DMS53 (cell line): ENCODE measurements at regions not wholly inside any gene's neighbourhood (a gene's known extent, or its start where the extent isn't known, plus 50 kb on each side); places are given as distances from the start of the nearest gene placed in this dataset.
A peak's percentile ranks its signal among the peaks of the same experiment; 100 is the strongest.

ENCODE experiments used
- DNase-seq: peaks from one replicate; lab custom pipeline; 2025; lab: John Stamatoyannopoulos, UW

- DNase-seq, result no peak
Measured at GRCh38 chr5:128591598-128592455, 53.8 kb upstream of the FBN2 start.

- DNase-seq, result no peak
Measured at GRCh38 chr5:128596071-128596470, 58.0 kb upstream of the FBN2 start.

GRCh38 chr5:128597156-128597555 lies 59.1 kb upstream of the FBN2 start:
- DNase-seq, result no peak

GRCh38 chr5:128613128-128613527 lies 75.1 kb upstream of the FBN2 start:
- DNase-seq, result no peak

GRCh38 chr5:128613766-128614165 lies 75.7 kb upstream of the FBN2 start:
- DNase-seq, result no peak

GRCh38 chr5:128615578-128615977 lies 77.5 kb upstream of the FBN2 start:
- no peak for DNase-seq

GRCh38 chr5:128626536-128627090 lies 88.6 kb upstream of the FBN2 start:
- DNase-seq, result no peak

GRCh38 chr5:128627939-128628338 lies 89.9 kb upstream of the FBN2 start:
- DNase-seq, result no peak

- DNase-seq, result no peak
Measured at GRCh38 chr5:128629157-128629556, 91.1 kb upstream of the FBN2 start.

GRCh38 chr5:128630121-128630520 lies 92.1 kb upstream of the FBN2 start:
- no peak for DNase-seq

GRCh38 chr5:128631771-128632170 lies 93.7 kb upstream of the FBN2 start:
- DNase-seq, result no peak

- peak; percentile 42 for DNase-seq
Measured at GRCh38 chr5:128632264-128632663, 94.2 kb upstream of the FBN2 start.

GRCh38 chr5:128633901-128634300 lies 95.9 kb upstream of the FBN2 start:
- no peak for DNase-seq

- no peak for DNase-seq
Measured at GRCh38 chr5:128635379-128635778, 97.3 kb upstream of the FBN2 start.

- no peak for DNase-seq
Measured at GRCh38 chr5:128636361-128636760, 98.3 kb upstream of the FBN2 start.

- DNase-seq, result no peak
Measured at GRCh38 chr5:128637031-128637430, 99.0 kb upstream of the FBN2 start.

GRCh38 chr5:128641861-128642260 lies 103.8 kb upstream of the FBN2 start:
- no peak for DNase-seq

GRCh38 chr5:128644863-128645262 lies 106.8 kb upstream of the FBN2 start:
- no peak for DNase-seq

GRCh38 chr5:128645581-128645980 lies 107.5 kb upstream of the FBN2 start:
- no peak for DNase-seq

GRCh38 chr5:128646176-128646575 lies 108.1 kb upstream of the FBN2 start:
- no peak for DNase-seq

- DNase-seq, result no peak
Measured at GRCh38 chr5:128649192-128649591, 111.1 kb upstream of the FBN2 start.

- no peak for DNase-seq
Measured at GRCh38 chr5:128662997-128663396, 125.0 kb upstream of the FBN2 start.

- DNase-seq, result no peak
Measured at GRCh38 chr5:128665747-128666355, 127.8 kb upstream of the FBN2 start.
